GM18505 (cell line): ENCODE measurements at regions not wholly inside any gene's neighbourhood (a gene's known extent, or its start where the extent isn't known, plus 50 kb on each side); places are given as distances from the start of the nearest gene placed in this dataset.
"Not testable (repeated sequence)": the region's sequence is repeated elsewhere in the genome, so short reads cannot be mapped to it uniquely, and the experiment has no call there.

Experiments used
- ATAC-seq: cut with Tn5 transposase; IDR thresholded peaks from one replicate; pipeline ENCODE4 v1.9.1; 2021; ENCODE audit not compliant: unreplicated experiment
- POLR2A ChIP-seq: IDR thresholded peaks from 4 replicates; pipeline ENCODE4 v1.6.1; 2011; ENCODE audit warnings: borderline replicate concordance; ENCODE audit not compliant: insufficient read depth, insufficient read length; ENCODE audit errors: extremely low read depth

DNA sequence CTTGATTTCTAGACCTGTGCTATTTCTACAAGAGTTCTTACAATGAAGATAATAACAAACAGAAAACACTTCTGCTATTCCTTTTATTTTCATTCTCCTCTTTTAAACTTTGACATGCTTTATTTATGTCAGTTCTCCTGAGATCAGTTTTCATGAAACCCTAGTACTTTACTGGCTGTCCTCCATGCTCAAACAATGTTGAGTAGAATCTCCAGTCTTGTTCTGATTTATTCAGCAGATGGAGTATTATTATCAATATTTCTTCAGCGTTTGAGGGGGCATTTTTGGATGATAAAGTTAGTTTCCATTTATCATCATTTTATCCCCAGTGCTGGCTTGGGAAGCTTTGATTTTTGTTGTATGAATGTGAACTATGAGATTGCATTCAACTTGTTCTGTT lies 85.9 kb upstream of the WARS2 start:
- no peak for ATAC-seq

GRCh38 chr1:119226913-119227312 lies 86.5 kb upstream of the WARS2 start:
- no peak for TF ChIP-seq POLR2A
- ATAC-seq, result no peak

More for the DNA sequence above, 85.9 kb upstream of the WARS2 start:
- no peak for TF ChIP-seq POLR2A

DNA sequence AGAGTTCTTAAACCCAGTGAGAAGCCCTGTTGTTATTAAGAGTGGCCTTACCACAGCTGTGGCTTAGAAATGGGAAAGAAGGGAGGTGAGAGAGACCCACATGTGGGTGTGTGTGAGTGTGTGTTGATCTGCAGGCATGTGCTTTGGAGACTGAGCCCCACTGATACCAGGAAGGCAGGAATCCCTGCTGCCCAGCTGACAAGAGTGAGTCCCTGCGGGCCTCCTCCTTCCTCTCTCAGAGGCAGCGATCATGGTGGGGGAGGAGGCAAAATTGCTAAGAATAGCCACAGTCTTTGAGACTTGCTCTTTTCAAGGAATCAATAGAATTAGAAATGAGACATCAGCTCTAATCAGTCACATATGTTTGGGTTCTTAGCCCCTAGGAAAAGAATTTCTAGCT lies 87.0 kb upstream of the WARS2 start:
- no peak for TF ChIP-seq POLR2A

DNA sequence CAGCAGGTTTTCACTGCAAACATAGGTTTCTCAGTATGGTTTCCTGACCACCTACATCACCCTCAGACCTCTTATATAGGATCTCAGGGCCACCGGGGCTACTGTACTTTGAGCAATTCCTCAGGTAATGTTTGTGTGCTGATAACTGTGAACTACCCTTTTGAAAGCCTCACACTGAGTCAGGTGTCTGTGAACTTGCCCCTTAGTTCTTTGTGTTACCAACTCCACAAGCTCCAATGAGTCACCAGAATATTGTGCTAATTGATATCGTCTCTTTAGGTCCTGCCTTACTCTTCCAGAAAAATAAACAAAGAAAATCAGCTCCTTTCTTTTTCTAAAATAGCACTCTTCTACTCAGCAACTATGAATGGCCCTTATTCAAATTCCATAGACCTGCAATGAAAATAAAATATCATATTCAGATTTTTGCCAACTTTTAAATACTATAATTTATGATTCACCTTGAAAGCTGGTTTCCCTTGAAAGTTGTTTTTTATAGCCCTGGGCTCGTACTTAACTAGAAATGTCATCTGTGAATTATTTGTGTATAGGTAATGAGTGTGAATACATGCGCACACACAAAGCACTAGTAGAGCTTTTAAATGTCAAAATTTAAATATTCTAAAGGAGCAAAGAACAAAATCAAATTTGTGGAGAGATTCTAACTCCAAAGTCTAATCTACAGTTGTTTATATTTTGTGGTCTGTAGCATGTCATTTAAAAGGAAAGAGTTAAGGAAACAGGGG lies 88.1 kb upstream of the WARS2 start:
- no peak for TF ChIP-seq POLR2A
- ATAC-seq, result no peak

More for the DNA sequence above, 87.0 kb upstream of the WARS2 start:
- no peak for ATAC-seq

GRCh38 chr1:119235120-119235519 lies 94.7 kb upstream of the WARS2 start:
- no peak for TF ChIP-seq POLR2A
- no peak for ATAC-seq

DNA sequence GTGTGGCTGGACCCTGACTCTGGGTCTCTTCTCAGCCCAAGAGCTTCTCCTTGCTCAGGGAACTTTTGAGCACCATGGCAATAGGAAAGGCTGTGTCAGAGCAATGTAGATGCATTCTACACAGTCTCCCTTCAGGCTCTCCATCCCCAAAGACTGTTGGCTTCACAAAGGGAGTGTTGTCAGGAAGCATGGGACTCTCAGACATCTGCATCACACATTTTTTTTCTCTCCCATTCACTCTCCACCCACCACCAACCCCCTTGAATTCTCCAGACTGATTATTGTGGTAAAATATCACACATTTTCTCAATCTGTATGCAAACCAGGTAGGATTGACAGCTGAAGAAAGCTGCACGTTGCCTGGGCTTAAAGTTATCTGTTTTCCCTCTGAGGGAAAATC lies 105.4 kb upstream of the WARS2 start:
- no peak for TF ChIP-seq POLR2A
- no peak for ATAC-seq

- no peak for TF ChIP-seq POLR2A
- no peak for ATAC-seq
These were observed 108.8 kb upstream of the WARS2 start for GRCh38 chr1:119249283-119249682.

- TF ChIP-seq POLR2A, result no peak
- no peak for ATAC-seq
These were observed 109.8 kb upstream of the WARS2 start for GRCh38 chr1:119250299-119250698.

- no peak for ATAC-seq
These were observed 111.3 kb upstream of the WARS2 start for GRCh38 chr1:119251751-119252150.

GRCh38 chr1:119253366-119253765 lies 112.9 kb upstream of the WARS2 start:
- no peak for TF ChIP-seq POLR2A
- no peak for ATAC-seq

More at GRCh38 chr1:119251751-119252150, 111.3 kb upstream of the WARS2 start:
- no peak for TF ChIP-seq POLR2A

GRCh38 chr1:119254067-119254720 lies 113.7 kb upstream of the WARS2 start:
- no peak for ATAC-seq
- no peak for TF ChIP-seq POLR2A

DNA sequence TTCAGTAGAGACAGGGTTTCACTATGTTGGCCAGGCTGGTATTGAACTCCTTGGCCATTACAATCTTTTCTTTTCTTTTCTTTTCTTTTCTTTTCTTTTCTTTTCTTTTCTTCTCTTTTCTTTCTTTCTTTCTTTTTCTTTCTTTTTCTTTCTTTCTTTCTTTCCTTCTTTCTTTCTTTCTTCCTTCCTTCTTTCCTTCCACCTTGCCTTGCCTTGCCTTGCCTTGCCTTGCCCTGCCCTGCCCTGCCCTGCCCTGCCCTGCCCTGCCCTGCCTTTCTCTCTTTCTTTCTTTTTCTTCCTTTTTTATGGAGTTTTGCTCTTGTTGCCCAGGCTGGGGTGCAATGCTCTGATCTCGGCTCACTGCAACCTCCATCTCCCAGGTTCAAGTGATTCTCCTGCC lies 112.5 kb upstream of the HAO2 start:
- not testable (repeated sequence) for ATAC-seq

GRCh38 chr1:119260506-119260905 lies 108.1 kb upstream of the HAO2 start:
- no peak for ATAC-seq

DNA sequence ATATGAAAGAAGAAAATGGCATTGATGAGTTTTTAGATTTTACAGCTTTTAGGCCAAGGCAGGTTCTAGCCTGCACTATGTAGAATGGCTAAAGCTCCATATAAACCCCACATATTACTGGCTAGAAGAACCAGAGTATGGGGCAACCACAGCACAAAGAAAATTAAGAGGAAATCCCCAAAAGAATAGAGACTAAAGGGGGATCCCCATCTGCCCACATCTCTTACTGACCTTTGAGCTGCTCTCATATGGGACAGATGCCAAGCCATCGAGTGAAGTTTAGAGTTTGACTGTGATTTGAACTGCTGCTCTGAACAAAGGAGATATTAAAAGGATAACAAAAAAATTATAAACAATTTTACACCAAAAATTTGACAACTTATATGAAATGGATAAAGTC lies 102.2 kb upstream of the HAO2 start:
- no peak for TF ChIP-seq POLR2A
- ATAC-seq, result peak; percentile 92

More at GRCh38 chr1:119260506-119260905, 108.1 kb upstream of the HAO2 start:
- TF ChIP-seq POLR2A, result no peak

- no peak for ATAC-seq
- TF ChIP-seq POLR2A, result no peak
These were observed 101.7 kb upstream of the HAO2 start for GRCh38 chr1:119266858-119267257.

DNA sequence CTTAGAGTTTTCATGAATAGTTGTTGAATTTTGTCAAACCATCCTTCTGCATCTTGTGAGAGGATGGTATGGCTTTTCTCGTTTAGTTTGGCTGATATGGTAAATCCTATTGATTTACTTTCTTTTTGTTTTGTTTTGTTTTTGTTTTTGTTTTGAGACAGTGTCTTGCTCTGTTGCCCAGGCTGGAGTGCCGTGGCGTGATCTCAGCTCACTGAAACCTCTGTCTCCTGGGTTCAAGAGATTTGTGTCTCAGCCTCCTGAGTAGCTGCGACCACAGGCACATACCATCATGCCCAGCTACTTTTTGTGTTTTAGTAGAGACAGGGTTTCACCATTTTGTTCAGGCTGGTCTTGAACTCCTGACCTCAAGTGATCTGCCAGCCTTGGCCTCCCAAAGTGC lies 101.3 kb upstream of the HAO2 start:
- not testable (repeated sequence) for ATAC-seq
